ENCODE measurements at regions not wholly inside any gene's neighbourhood (a gene's known extent, or its start where the extent isn't known, plus 50 kb on each side); places are given as distances from the start of the nearest gene placed in this dataset.

- H3K4me2 ChIP-seq (ENCODE audit: low read length) = no peak overlapping the region
- no peaks in the 10 kb centered on the region for H3F3A ChIP-seq (ENCODE audit: control insufficient read depth, insufficient read depth)
- no peaks in the 10 kb centered on the region for H3K79me2 ChIP-seq (ENCODE audit: control insufficient read depth, low read length)
- H3K4me3 ChIP-seq (ENCODE audit: low read length) = no peak overlapping the region
- TF ChIP-seq CTCF (IDR thresholded peaks at IDR 0.05; ENCODE audit: low read depth, low read length, poor library complexity, severe bottlenecking) = no peak
- TF ChIP-seq EZH2phosphoT487 (IDR thresholded peaks at IDR 0.05; ENCODE audit: borderline replicate concordance, low read length) = no peak
- no peaks in the 10 kb centered on the region for H3K36me3 ChIP-seq (ENCODE audit: control insufficient read depth, low read length)
- peaks cover 4% of the 10 kb centered on the region; the same call in 1 of the 2 replicates for H3K27me3 ChIP-seq (ENCODE audit: control insufficient read depth, low read length)
- H3K9me2 ChIP-seq (replicated peaks; ENCODE audit: control insufficient read depth, low read length) = no peaks in the 10 kb centered on the region
- no peaks in the 10 kb centered on the region for H4K20me1 ChIP-seq (ENCODE audit: control insufficient read depth, insufficient read depth, low read depth, low read length)
- H3K27ac ChIP-seq (ENCODE audit: low read depth, low read length) = no peak overlapping the region
- peaks cover 3% of the 10 kb centered on the region for H3K4me1 ChIP-seq (ENCODE audit: control insufficient read depth, low read length)
- no peaks in the 10 kb centered on the region for H3K9me3 ChIP-seq (ENCODE audit: control insufficient read depth, insufficient read depth, low read length)
Measured at GRCh38 chr12:41919048-41919447, 225.6 kb downstream of the GXYLT1 start.

GRCh38 chr12:41917938-41918341 is 226.7 kb downstream of the GXYLT1 start:
- Histone ChIP-seq H3K4me2 (ENCODE audit: low read length) (no peak overlapping the region), H3K4me1 (ENCODE audit: control insufficient read depth, low read length) (peaks cover 6% of the 10 kb centered on the region), H3K4me3 (ENCODE audit: low read length) (no peak overlapping the region), H3K9me3 (ENCODE audit: control insufficient read depth, insufficient read depth, low read length) (no peaks in the 10 kb centered on the region), H4K20me1 (ENCODE audit: control insufficient read depth, insufficient read depth, low read depth, low read length) (no peaks in the 10 kb centered on the region), H3K27ac (ENCODE audit: low read depth, low read length) (no peak overlapping the region), H3K36me3 (ENCODE audit: control insufficient read depth, low read length) (no peaks in the 10 kb centered on the region), H3K9me2 (replicated peaks; ENCODE audit: control insufficient read depth, low read length) (no peaks in the 10 kb centered on the region), H3K79me2 (ENCODE audit: control insufficient read depth, low read length) (no peaks in the 10 kb centered on the region), H3K27me3 (ENCODE audit: control insufficient read depth, low read length) (peaks cover 4% of the 10 kb centered on the region; the same call in 1 of the 2 replicates), H3F3A (ENCODE audit: control insufficient read depth, insufficient read depth) (no peaks in the 10 kb centered on the region)
- TF ChIP-seq EZH2phosphoT487 (IDR thresholded peaks at IDR 0.05; ENCODE audit: borderline replicate concordance, low read length) = no peak
- TF ChIP-seq CTCF (IDR thresholded peaks at IDR 0.05; ENCODE audit: low read depth, low read length, poor library complexity, severe bottlenecking) = no peak

- peaks cover 6% of the 10 kb centered on the region for H3K4me1 ChIP-seq (ENCODE audit: control insufficient read depth, low read length)
Measured at GRCh38 chr12:41917181-41917580, 227.5 kb downstream of the GXYLT1 start.

More at GRCh38 chr12:41917181-41917580, 227.5 kb downstream of the GXYLT1 start:
- Histone ChIP-seq H3K9me2 (replicated peaks; ENCODE audit: control insufficient read depth, low read length) (no peaks in the 10 kb centered on the region), H3K27ac (ENCODE audit: low read depth, low read length) (no peak overlapping the region), H3K4me3 (ENCODE audit: low read length) (no peak overlapping the region), H3K27me3 (ENCODE audit: control insufficient read depth, low read length) (peaks cover 4% of the 10 kb centered on the region; the same call in 1 of the 2 replicates), H3K36me3 (ENCODE audit: control insufficient read depth, low read length) (no peaks in the 10 kb centered on the region), H4K20me1 (ENCODE audit: control insufficient read depth, insufficient read depth, low read depth, low read length) (no peaks in the 10 kb centered on the region), H3F3A (ENCODE audit: control insufficient read depth, insufficient read depth) (no peaks in the 10 kb centered on the region), H3K4me2 (ENCODE audit: low read length) (no peak overlapping the region), H3K79me2 (ENCODE audit: control insufficient read depth, low read length) (no peaks in the 10 kb centered on the region), H3K9me3 (ENCODE audit: control insufficient read depth, insufficient read depth, low read length) (no peaks in the 10 kb centered on the region)
- TF ChIP-seq EZH2phosphoT487 (IDR thresholded peaks at IDR 0.05; ENCODE audit: borderline replicate concordance, low read length) (no peak), CTCF (IDR thresholded peaks at IDR 0.05; ENCODE audit: low read depth, low read length, poor library complexity, severe bottlenecking) (no peak)

Data from DOHH2 (cell line).